ENCODE measurements at regions not wholly inside any gene's neighbourhood (a gene's known extent, or its start where the extent isn't known, plus 50 kb on each side); places are given as distances from the start of the nearest gene placed in this dataset.

DNA sequence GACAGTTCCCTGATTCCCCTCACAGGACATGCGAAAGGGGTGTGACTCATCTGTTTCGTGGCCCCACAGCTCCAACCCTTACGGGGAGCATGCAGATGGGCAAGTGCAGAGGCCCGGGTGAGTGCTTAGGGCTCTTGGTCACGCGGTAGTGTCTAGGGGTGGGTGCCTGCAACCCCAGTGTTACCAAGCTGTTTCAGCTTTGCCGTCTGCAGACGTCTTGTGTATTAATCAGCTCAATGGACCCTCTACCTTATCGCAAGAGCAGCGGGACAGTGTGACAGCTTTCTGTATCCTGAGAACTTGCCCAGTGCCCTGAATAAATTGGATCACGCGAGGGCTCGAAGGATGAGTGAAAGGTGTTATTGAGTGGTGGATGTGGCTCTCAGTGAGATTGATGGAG is 816.4 kb upstream of the ANO3 start:
- TF ChIP-seq POLR2A (IDR thresholded peaks at IDR 0.05) (no peak), POLR2AphosphoS5 (IDR thresholded peaks at IDR 0.05) (no peak)
- TF ChIP-seq, protein P1, sequence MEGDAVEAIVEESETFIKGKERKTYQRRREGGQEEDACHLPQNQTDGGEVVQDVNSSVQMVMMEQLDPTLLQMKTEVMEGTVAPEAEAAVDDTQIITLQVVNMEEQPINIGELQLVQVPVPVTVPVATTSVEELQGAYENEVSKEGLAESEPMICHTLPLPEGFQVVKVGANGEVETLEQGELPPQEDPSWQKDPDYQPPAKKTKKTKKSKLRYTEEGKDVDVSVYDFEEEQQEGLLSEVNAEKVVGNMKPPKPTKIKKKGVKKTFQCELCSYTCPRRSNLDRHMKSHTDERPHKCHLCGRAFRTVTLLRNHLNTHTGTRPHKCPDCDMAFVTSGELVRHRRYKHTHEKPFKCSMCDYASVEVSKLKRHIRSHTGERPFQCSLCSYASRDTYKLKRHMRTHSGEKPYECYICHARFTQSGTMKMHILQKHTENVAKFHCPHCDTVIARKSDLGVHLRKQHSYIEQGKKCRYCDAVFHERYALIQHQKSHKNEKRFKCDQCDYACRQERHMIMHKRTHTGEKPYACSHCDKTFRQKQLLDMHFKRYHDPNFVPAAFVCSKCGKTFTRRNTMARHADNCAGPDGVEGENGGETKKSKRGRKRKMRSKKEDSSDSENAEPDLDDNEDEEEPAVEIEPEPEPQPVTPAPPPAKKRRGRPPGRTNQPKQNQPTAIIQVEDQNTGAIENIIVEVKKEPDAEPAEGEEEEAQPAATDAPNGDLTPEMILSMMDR (IDR thresholded peaks at IDR 0.05), result no peak
- Histone ChIP-seq H3K4me3 (no peak overlapping the region), H3K36me3 (no peaks in the 10 kb centered on the region), H3K27ac (no peak overlapping the region), H3K9me3 (no peaks in the 10 kb centered on the region), H3K27me3 (replicated peaks; ENCODE audit: insufficient read depth) (no peaks in the 10 kb centered on the region), H3K4me1 (replicated peaks) (no peaks in the 10 kb centered on the region)
- no peak for DNase-seq (ENCODE audit: low spot score)
- 94% methylated on average over 13 of the region's 13 CpGs for WGBS
- intact Hi-C loops (cut with DNase I), result no loop called here

DNA sequence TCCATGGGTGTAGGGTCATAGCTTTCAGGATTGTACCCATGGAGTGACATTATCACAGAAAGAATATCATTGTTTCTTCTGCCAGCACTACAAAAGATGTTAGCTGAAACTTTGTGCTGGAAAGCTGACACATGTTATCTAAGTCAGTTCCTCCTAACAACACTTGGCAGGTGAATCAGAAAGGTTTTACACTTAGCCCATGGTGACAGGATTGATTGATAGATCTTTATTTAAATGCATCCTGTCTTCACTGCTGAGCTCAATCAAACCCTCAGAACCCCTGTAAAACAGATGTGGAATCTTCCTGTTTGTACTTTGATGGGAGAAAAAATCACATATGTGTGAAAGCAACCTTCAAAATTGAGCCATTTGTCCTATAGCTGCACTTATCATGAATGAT is 811.5 kb upstream of the ANO3 start:
- no peak overlapping the region for H3K4me3 ChIP-seq
- DNase-seq (ENCODE audit: low spot score), result no peak
- H3K9me3 ChIP-seq, result no peaks in the 10 kb centered on the region
- intact Hi-C loops (cut with DNase I), result no loop called here
- no peaks in the 10 kb centered on the region for H3K36me3 ChIP-seq
- no peaks in the 10 kb centered on the region for H3K4me1 ChIP-seq (replicated peaks)
- no peaks in the 10 kb centered on the region for H3K27me3 ChIP-seq (replicated peaks; ENCODE audit: insufficient read depth)
- no peak for TF ChIP-seq POLR2AphosphoS5 (IDR thresholded peaks at IDR 0.05)
- TF ChIP-seq, protein P1 (IDR thresholded peaks at IDR 0.05), result no peak
- no peak overlapping the region for H3K27ac ChIP-seq

DNA sequence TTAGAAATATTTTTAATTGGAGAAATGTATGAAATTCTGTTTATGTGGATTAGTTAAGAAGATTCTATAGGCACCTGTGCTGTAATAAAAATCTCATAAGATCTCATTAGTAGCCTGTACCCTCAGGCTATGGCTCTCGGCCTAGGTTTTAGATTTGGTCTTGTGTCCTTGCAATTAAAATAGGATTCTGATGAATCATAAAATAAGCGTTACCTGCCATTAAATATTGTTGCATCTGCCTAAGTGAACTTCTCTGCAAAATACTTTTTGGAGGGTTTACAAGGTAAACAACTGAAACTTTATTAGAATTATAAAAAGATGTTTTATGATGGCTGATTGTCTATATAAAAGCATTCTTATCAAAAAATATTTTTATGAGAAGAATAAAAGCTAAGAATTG is 804.1 kb upstream of the ANO3 start:
- Histone ChIP-seq H3K4me1 (replicated peaks) (no peaks in the 10 kb centered on the region), H3K27me3 (replicated peaks; ENCODE audit: insufficient read depth) (no peaks in the 10 kb centered on the region), H3K9me3 (no peaks in the 10 kb centered on the region), H3K4me3 (no peak overlapping the region), H3K27ac (no peak overlapping the region), H3K36me3 (no peaks in the 10 kb centered on the region)
- intact Hi-C loops (cut with DNase I), result no loop called here
- no peak for TF ChIP-seq POLR2A (IDR thresholded peaks at IDR 0.05)
- TF ChIP-seq, protein P1 (IDR thresholded peaks at IDR 0.05), result no peak
- no peak for TF ChIP-seq POLR2AphosphoS5 (IDR thresholded peaks at IDR 0.05)
- DNase-seq (ENCODE audit: low spot score), result no peak
- WGBS, result 22% methylated on average over 2 of the region's 2 CpGs

DNA sequence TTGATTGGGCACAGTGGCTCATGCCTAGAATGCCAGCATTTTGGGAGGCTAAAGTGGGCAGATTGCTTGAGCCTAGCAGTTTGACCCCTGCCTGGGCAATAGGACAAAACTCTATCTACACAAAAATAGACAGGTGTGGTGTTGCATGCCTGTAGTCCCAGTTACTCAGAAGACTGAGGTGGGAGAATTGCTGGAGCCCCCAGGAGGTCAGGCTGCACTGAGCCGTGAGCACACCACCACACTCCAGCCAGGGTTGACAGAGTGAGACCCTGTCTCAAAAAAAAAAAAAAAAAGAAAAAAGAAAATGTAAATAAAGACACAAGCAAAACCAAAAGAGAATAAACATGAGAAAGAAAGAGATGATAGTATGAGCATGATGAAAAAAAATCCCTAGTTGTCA is 802.4 kb upstream of the ANO3 start:
- H3K4me3 ChIP-seq, result no peak overlapping the region
- no peaks in the 10 kb centered on the region for H3K36me3 ChIP-seq
- H3K27me3 ChIP-seq (replicated peaks; ENCODE audit: insufficient read depth), result no peaks in the 10 kb centered on the region
- intact Hi-C loops (cut with DNase I), result no loop called here
- H3K4me1 ChIP-seq (replicated peaks), result no peaks in the 10 kb centered on the region
- TF ChIP-seq, protein P1 (IDR thresholded peaks at IDR 0.05), result no peak
- DNase-seq (ENCODE audit: low spot score), result no peak
- 84% methylated on average over 1 of the region's 1 CpG for WGBS
- H3K9me3 ChIP-seq, result no peaks in the 10 kb centered on the region
- H3K27ac ChIP-seq, result no peak overlapping the region

DNA sequence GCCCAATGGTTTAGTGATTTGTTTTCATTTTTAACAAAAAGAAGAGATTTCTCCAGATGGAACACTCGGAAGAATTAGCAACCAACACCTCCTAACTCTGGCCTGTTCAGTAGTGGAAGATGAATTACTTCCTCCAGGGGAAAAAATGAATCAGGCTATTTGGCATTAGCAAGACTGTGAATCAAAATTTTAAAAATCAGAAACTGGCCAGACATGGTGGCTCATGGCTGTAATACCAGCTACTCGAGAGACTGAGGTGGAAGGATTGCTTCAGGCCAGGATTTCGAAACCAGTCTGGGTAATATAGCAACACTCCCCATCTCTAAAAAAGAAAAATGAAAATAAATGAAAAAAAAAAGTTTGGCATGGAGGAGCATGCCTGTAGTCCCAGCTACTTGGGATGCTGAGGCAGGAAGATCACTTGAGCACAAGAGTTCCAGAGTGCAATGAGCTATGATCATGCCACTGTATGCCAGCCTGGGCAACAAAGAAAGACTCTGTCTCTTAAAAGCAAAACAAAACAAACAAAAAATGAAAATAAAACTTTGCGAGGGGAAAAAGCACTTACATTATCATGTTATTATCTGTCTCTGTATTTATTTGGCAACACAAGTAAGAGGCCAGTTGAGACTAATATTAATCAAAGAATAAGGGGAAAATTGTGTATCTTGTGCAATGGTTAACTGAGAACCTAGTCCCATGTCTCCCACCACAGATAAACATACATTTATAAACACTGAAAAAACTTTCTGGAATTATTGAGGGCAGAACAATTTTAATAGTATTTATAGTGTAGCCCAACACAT is 796.3 kb upstream of the ANO3 start:
- no peaks in the 10 kb centered on the region for H3K9me3 ChIP-seq
- no peak overlapping the region for H3K27ac ChIP-seq
- TF ChIP-seq POLR2A (IDR thresholded peaks at IDR 0.05), result no peak
- no peak for TF ChIP-seq POLR2AphosphoS5 (IDR thresholded peaks at IDR 0.05)
- TF ChIP-seq, protein P1 (IDR thresholded peaks at IDR 0.05), result no peak
- H3K4me3 ChIP-seq, result no peak overlapping the region
- H3K4me1 ChIP-seq (replicated peaks), result no peaks in the 10 kb centered on the region
- H3K36me3 ChIP-seq, result no peaks in the 10 kb centered on the region
- no peak for DNase-seq (ENCODE audit: low spot score)
- WGBS, result 61% methylated on average over 4 of the region's 4 CpGs
- H3K27me3 ChIP-seq (replicated peaks; ENCODE audit: insufficient read depth), result no peaks in the 10 kb centered on the region
- intact Hi-C loops (cut with DNase I), result no loop called here
